Ovary (tissue), 7 donors: ENCODE measurements at regions not wholly inside any gene's neighbourhood (a gene's known extent, or its start where the extent isn't known, plus 50 kb on each side); places are given as distances from the start of the nearest gene placed in this dataset.

ENCODE experiments used
- DNase-seq, 5 donors: peaks; one replicate each; pipeline ENCODE4 v3.0.0-alpha.2; 2019 to 2020
- H3K27ac ChIP-seq, 2 donors: fragments of 200-600 bp; one replicate each; pipeline versions ENCODE4 v1.5.1 to v1.8.0; 2019 to 2022
- H3K27me3 ChIP-seq: fragments of 200-600 bp; one replicate; pipeline ENCODE4 v1.8.0; 2022
- H3K36me3 ChIP-seq: fragments of 200-600 bp; sonication (generic); one replicate; pipeline ENCODE4 v1.5.1; 2019
- H3K4me1 ChIP-seq: one replicate; pipeline ENCODE4 v1.8.1; 2013; ENCODE audit warnings: mild to moderate bottlenecking, moderate library complexity; ENCODE audit not compliant: insufficient read depth
- H3K4me3 ChIP-seq: fragments of 200-600 bp; sonication (generic); one replicate; pipeline ENCODE4 v1.5.1; 2017
- H3K9me3 ChIP-seq, 2 donors: fragments of 200-600 bp in 1 of 2; sonication (generic) in 1 of 2; one replicate each; pipeline versions ENCODE4 v1.5.1 to v1.8.1; 2013 to 2019; ENCODE audit warnings: mild to moderate bottlenecking in 1 of 2, moderate library complexity in 1 of 2
- CTCF ChIP-seq, 3 donors: fragments of 450-650 bp in 2 of 3; fragments of 200-600 bp in 1 of 3; IDR thresholded peaks; one replicate each; pipeline versions ENCODE4 v1.5.1 to v1.8.0; 2016 to 2022; ENCODE audit warnings: antibody characterized with exemption in 3 of 3, mild to moderate bottlenecking in 1 of 3
- EP300 ChIP-seq: sonication (generic); formaldehyde crosslinking; IDR thresholded peaks from one replicate; pipeline ENCODE4 v1.6.1; 2017; ENCODE audit warnings: antibody characterized with exemption
- POLR2A ChIP-seq: fragments of 450-650 bp; IDR thresholded peaks from one replicate; pipeline ENCODE4 v1.6.1; 2017; ENCODE audit warnings: antibody characterized with exemption, mild to moderate bottlenecking, moderate library complexity
- WGBS, 3 donors: extraction: QIAGEN DNeasy Blood & Tissue Kit in 1 of 3; methylation state at CpG; one replicate each; pipeline versions ENCODE4 v1.1.5 to v1.1.7; 2013 to 2017; 5-methylcytosine and 5-hydroxymethylcytosine counted together
- intact Hi-C, 4 donors: fragments of 100-400 bp; cut with DNase I; formaldehyde crosslinking; loops; one replicate each; pipeline versions ENCODE4 v1.11.0 to v1.15.1; 2022 to 2023
- donor health status: DM: no; HTN: no; CAD: no; lungs with moderate emphysema.
- donor health status: DM: no; HTN: no; CAD: no.
- donor health status: Bipolar disorder and iron deficiency.
- donor health status: DM: no; HTN: no; CAD: no.
- donor health status: DM: yes; HTN: yes; CAD: no.

- TF ChIP-seq CTCF (IDR thresholded peaks at IDR 0.05) (no peak), EP300 (no peak), POLR2A (no peak)
- H3K36me3 ChIP-seq = no peaks in the 10 kb centered on the region
- 80 to 89% (median 85%) methylated on average over 1 of the region's 1 CpG for WGBS, 3 donors
- intact Hi-C loops = no loop called here
- H3K9me3 ChIP-seq = no peaks in the 10 kb centered on the region
- H3K4me3 ChIP-seq = no peak overlapping the region
- no peaks in the 10 kb centered on the region for H3K4me1 ChIP-seq
- no peak overlapping the region for H3K27ac ChIP-seq
- no peaks in the 10 kb centered on the region for H3K27me3 ChIP-seq
- DNase-seq = no peak
Measured at GRCh38 chr4:42824278-42824977, 68.1 kb upstream of the GRXCR1 start.

- Histone ChIP-seq H3K36me3 (no peaks in the 10 kb centered on the region), H3K4me1 (no peaks in the 10 kb centered on the region), H3K4me3 (no peak overlapping the region), H3K9me3 (no peaks in the 10 kb centered on the region), H3K27ac (no peak overlapping the region), H3K27me3 (no peaks in the 10 kb centered on the region)
- no peak for TF ChIP-seq CTCF (IDR thresholded peaks at IDR 0.05)
- TF ChIP-seq POLR2A = no peak
- TF ChIP-seq EP300 = no peak
- intact Hi-C loops = no loop called here
- no peak for DNase-seq
Measured at GRCh38 chr4:42821230-42821629, 71.3 kb upstream of the GRXCR1 start.

- Histone ChIP-seq H3K36me3 (no peaks in the 10 kb centered on the region), H3K4me1 (no peaks in the 10 kb centered on the region), H3K27ac (no peak overlapping the region), H3K27me3 (no peaks in the 10 kb centered on the region), H3K4me3 (no peak overlapping the region), H3K9me3 (no peaks in the 10 kb centered on the region)
- 34 to 46% (median 38%) methylated on average over 2 of the region's 2 CpGs for WGBS, 3 donors
- TF ChIP-seq EP300 (no peak), POLR2A (no peak), CTCF (IDR thresholded peaks at IDR 0.05) (no peak)
- intact Hi-C loops = no loop called here
- no peak for DNase-seq
Measured at GRCh38 chr4:42819863-42820514, 72.5 kb upstream of the GRXCR1 start.

GRCh38 chr4:42817913-42818312, 74.6 kb upstream of the GRXCR1 start:
- H3K27me3 ChIP-seq = no peaks in the 10 kb centered on the region
- no peaks in the 10 kb centered on the region for H3K4me1 ChIP-seq
- no peaks in the 10 kb centered on the region for H3K9me3 ChIP-seq
- no peak for DNase-seq
- H3K36me3 ChIP-seq = no peaks in the 10 kb centered on the region
- TF ChIP-seq CTCF (IDR thresholded peaks at IDR 0.05) (no peak), EP300 (no peak), POLR2A (no peak)
- H3K27ac ChIP-seq = no peak overlapping the region
- intact Hi-C loops = no loop called here
- no peak overlapping the region for H3K4me3 ChIP-seq
